IPS DF 4.7 (cell line): ENCODE measurements at regions not wholly inside any gene's neighbourhood (a gene's known extent, or its start where the extent isn't known, plus 50 kb on each side); places are given as distances from the start of the nearest gene placed in this dataset.

Experiments
- DNase-seq: peaks from one replicate; pipeline ENCODE4 v3.0.0-alpha.2; 2013; ENCODE audit warnings: low spot score; ENCODE audit errors: extremely low read depth

- no peak for DNase-seq
Observed at GRCh38 chr3:170732660-170733245, 137.2 kb downstream of the RPL22L1 start.

GRCh38 chr3:170731281-170731680 lies 138.7 kb downstream of the RPL22L1 start:
- DNase-seq = no peak

GRCh38 chr3:170730071-170730812 lies 139.8 kb downstream of the RPL22L1 start:
- no peak for DNase-seq

GRCh38 chr3:170728181-170728580 lies 141.8 kb downstream of the RPL22L1 start:
- no peak for DNase-seq

GRCh38 chr3:170727754-170728153 lies 141.9 kb upstream of the SLC7A14 start:
- no peak for DNase-seq

- no peak for DNase-seq
Observed at GRCh38 chr3:170726976-170727661, 141.2 kb upstream of the SLC7A14 start.

GRCh38 chr3:170725285-170725731 lies 139.4 kb upstream of the SLC7A14 start:
- no peak for DNase-seq

- no peak for DNase-seq
Observed at GRCh38 chr3:170724599-170725280, 138.9 kb upstream of the SLC7A14 start.

- DNase-seq = no peak
Observed at GRCh38 chr3:170723241-170723640, 137.4 kb upstream of the SLC7A14 start.

- DNase-seq = no peak
Observed at GRCh38 chr3:170721563-170721962, 135.7 kb upstream of the SLC7A14 start.

GRCh38 chr3:170719300-170719699 lies 133.4 kb upstream of the SLC7A14 start:
- DNase-seq = no peak

GRCh38 chr3:170718848-170719247 lies 133.0 kb upstream of the SLC7A14 start:
- DNase-seq = no peak

GRCh38 chr3:170717410-170718402 lies 131.8 kb upstream of the SLC7A14 start:
- no peak for DNase-seq

- DNase-seq = no peak
Observed at GRCh38 chr3:170716172-170716805, 130.4 kb upstream of the SLC7A14 start.

- no peak for DNase-seq
Observed at GRCh38 chr3:170714562-170715535, 129.0 kb upstream of the SLC7A14 start.

GRCh38 chr3:170714122-170714521 lies 128.2 kb upstream of the SLC7A14 start:
- DNase-seq = no peak

- DNase-seq = no peak
Observed at GRCh38 chr3:170713653-170714052, 127.8 kb upstream of the SLC7A14 start.

- DNase-seq = no peak
Observed at GRCh38 chr3:170712798-170713197, 126.9 kb upstream of the SLC7A14 start.

- no peak for DNase-seq
Observed at GRCh38 chr3:170712336-170712735, 126.5 kb upstream of the SLC7A14 start.
